Heart right ventricle (tissue), 16 donors: ENCODE measurements at regions not wholly inside any gene's neighbourhood (a gene's known extent, or its start where the extent isn't known, plus 50 kb on each side); places are given as distances from the start of the nearest gene placed in this dataset.
A peak's percentile ranks its signal among the peaks of the same experiment; 100 is the strongest.

ENCODE experiments used
- ATAC-seq, 8 donors: fragments of 200-7000 bp; cut with Tn5 transposase; one replicate each; pipeline ENCODE4 v1.9.1; 2020; ENCODE audit warnings: mild to moderate bottlenecking in 8 of 8, moderate library complexity in 8 of 8, moderate number of reproducible peaks in 1 of 8
- DNase-seq, 2 donors: peaks; one replicate each; pipeline ENCODE4 v3.0.0-alpha.2; 2020
- H3K27ac ChIP-seq, 10 donors: fragments of 200-600 bp; sonication (generic) in 2 of 10; one replicate each; pipeline versions ENCODE4 v1.5.0 to v1.8.0; 2020 to 2022; ENCODE audit warnings: mild to moderate bottlenecking in 3 of 10
- H3K27me3 ChIP-seq, 7 donors: fragments of 200-600 bp; one replicate each; pipeline ENCODE4 v1.8.0; 2021 to 2022; ENCODE audit warnings: mild to moderate bottlenecking in 2 of 7
- H3K36me3 ChIP-seq, 9 donors: fragments of 200-600 bp; sonication (generic) in 1 of 9; one replicate each; pipeline versions ENCODE4 v1.5.0 to v1.8.0; 2020 to 2022; ENCODE audit warnings: mild to moderate bottlenecking in 2 of 9
- H3K4me1 ChIP-seq, 9 donors: fragments of 200-600 bp; sonication (generic) in 1 of 9; one replicate each; pipeline versions ENCODE4 v1.5.0 to v1.8.0; 2020 to 2022; ENCODE audit warnings: mild to moderate bottlenecking in 4 of 9
- H3K4me3 ChIP-seq, 10 donors: fragments of 200-600 bp; sonication (generic) in 2 of 10; one replicate each; pipeline versions ENCODE4 v1.5.0 to v1.8.0; 2020 to 2022; ENCODE audit warnings: mild to moderate bottlenecking in 7 of 10, moderate library complexity in 2 of 10
- H3K9me3 ChIP-seq, 11 donors: fragments of 200-600 bp in 10 of 11; sonication (generic) in 2 of 11; one replicate each; pipeline versions ENCODE4 v1.5.0 to v1.8.0; 2013 to 2022; ENCODE audit warnings: mild to moderate bottlenecking in 2 of 11, control low read depth in 1 of 11, moderate library complexity in 1 of 11
- CTCF ChIP-seq, 9 donors: fragments of 200-600 bp; sonication (generic) in 2 of 9; IDR thresholded peaks; one replicate each; pipeline versions ENCODE4 v1.5.0 to v1.8.0; 2021 to 2022; ENCODE audit warnings: antibody characterized with exemption in 9 of 9, mild to moderate bottlenecking in 5 of 9, moderate library complexity in 1 of 9
- WGBS, 2 donors: extraction: QIAGEN DNeasy Blood & Tissue Kit; methylation state at CpG; one replicate each; pipeline ENCODE4 v1.1.7; 2013; ENCODE audit warnings: inconsistent platforms in 1 of 2; 5-methylcytosine and 5-hydroxymethylcytosine counted together
- intact Hi-C, 10 donors: fragments of 100-400 bp; cut with DNase I; formaldehyde crosslinking; loops; one replicate each; pipeline versions ENCODE4 v1.11.1 to v1.14.2; 2022
- donor health status: Arrhythmogenic right ventricular cardiomyopathy.
- donor health status: ischemic (EF 13 %, LVEDD 7.1; RV severe dilation, severe dysfunction).
- donor health status: healthy with polysubstance abuse.
- donor health status: DM: no; HTN: yes; CAD: no.
- donor health status: DM: no; HTN: no; CAD: no.
- donor health status: ischemic (EF 25% LVEDD 6.9; RV normal size, moderate dysfunction).
- donor health status: ischemic (EF 25% LVEDD 5.7; RV mildly dilated, moderate dysfunction).
- donor health status: healthy.
- donor health status: DM: yes; HTN: yes; CAD: no.
- donor health status: Ischemic cardiomyopathy.
- donor health status: ischemic (EF 35%, LVEDD 5.7; RV mildly dilated, moderate dysfunction).
- donor health status: nonischemic (EF 11% LVEDD 7.7; RV severe dilation, severe dysfunction).
- donor health status: DM: yes; HTN: yes; CAD: no.
- donor health status: PGD.
- donor health status: ischemic (EF 29% LVEDD 5.4; RV normal size, mild dysfunction).
- donor health status: nonischemic (EF 23%, LVEDD 6.1; RV moderate dilation, normal function).

- TF ChIP-seq CTCF (IDR thresholded peaks at IDR 0.05): no peak
- intact Hi-C loops: no loop called here
- H3K27me3 ChIP-seq: no peaks in the 10 kb centered on the region
- no peaks in the 10 kb centered on the region for H3K9me3 ChIP-seq
- H3K4me1 ChIP-seq: peaks cover 0 to 13% (median 7%) of the 10 kb centered on the region in 9 donors
- DNase-seq (no peak), ATAC-seq (no peak)
- H3K36me3 ChIP-seq: no peaks in the 10 kb centered on the region
- H3K4me3 ChIP-seq: no peak overlapping the region
- 50 to 65% methylated on average over 1 of the region's 1 CpG for WGBS, 2 donors
- no peak overlapping the region for H3K27ac ChIP-seq
Measured at GRCh38 chr1:221040101-221040500, 160.9 kb downstream of the HLX start.

GRCh38 chr1:221040691-221041285, 161.5 kb downstream of the HLX start:
- H3K27ac ChIP-seq: no peak overlapping the region
- DNase-seq (no peak), ATAC-seq (peak in 2 of 8 donors; percentile 42 to 70)
- H3K36me3 ChIP-seq: no peaks in the 10 kb centered on the region
- peaks cover 0 to 10% (median 3%) of the 10 kb centered on the region in 9 donors for H3K4me1 ChIP-seq
- no peaks in the 10 kb centered on the region for H3K27me3 ChIP-seq
- no peaks in the 10 kb centered on the region for H3K9me3 ChIP-seq
- no peak overlapping the region for H3K4me3 ChIP-seq
- WGBS, 2 donors: 66 to 85% methylated on average over 2 of the region's 2 CpGs
- TF ChIP-seq CTCF (IDR thresholded peaks at IDR 0.05): no peak
- intact Hi-C loops: no loop called here

GRCh38 chr1:221044538-221044937, 165.3 kb downstream of the HLX start:
- Histone ChIP-seq H3K9me3 (peaks cover 0 to 10% (median 0%) of the 10 kb centered on the region in 11 donors), H3K27ac (no peak overlapping the region), H3K4me3 (no peak overlapping the region), H3K27me3 (no peaks in the 10 kb centered on the region), H3K4me1 (peaks cover 0 to 30% (median 0%) of the 10 kb centered on the region in 9 donors), H3K36me3 (no peaks in the 10 kb centered on the region)
- ATAC-seq (no peak), DNase-seq (no peak)
- intact Hi-C loops: no loop called here
- TF ChIP-seq CTCF (IDR thresholded peaks at IDR 0.05): no peak

GRCh38 chr1:221045151-221045550, 165.9 kb downstream of the HLX start:
- TF ChIP-seq CTCF (IDR thresholded peaks at IDR 0.05): no peak
- Histone ChIP-seq H3K36me3 (no peaks in the 10 kb centered on the region), H3K4me1 (peaks cover 0 to 30% (median 0%) of the 10 kb centered on the region in 9 donors), H3K9me3 (peaks cover 0 to 16% (median 0%) of the 10 kb centered on the region in 11 donors), H3K27me3 (no peaks in the 10 kb centered on the region), H3K27ac (no peak overlapping the region), H3K4me3 (no peak overlapping the region)
- WGBS, 2 donors: 89 to 92% methylated on average over 3 of the region's 3 CpGs
- DNase-seq: no peak
- ATAC-seq: no peak
- intact Hi-C loops: no loop called here
